Vagina (tissue), 2 donors: ENCODE measurements at regions not wholly inside any gene's neighbourhood (a gene's known extent, or its start where the extent isn't known, plus 50 kb on each side); places are given as distances from the start of the nearest gene placed in this dataset.

Source experiments
- DNase-seq, 2 donors: peaks; one replicate each; pipeline ENCODE4 v3.0.0-alpha.2; 2017; ENCODE audit errors: extremely low spot score in 2 of 2
- H3K27ac ChIP-seq: fragments of 200-600 bp; sonication (generic); one replicate; pipeline ENCODE4 v1.5.1; 2019
- H3K27me3 ChIP-seq: fragments of 200-600 bp; sonication (generic); one replicate; pipeline ENCODE4 v1.5.1; 2019
- H3K36me3 ChIP-seq, 2 donors: fragments of 200-600 bp; sonication (generic); one replicate each; pipeline ENCODE4 v1.5.1; 2017 to 2019
- H3K4me1 ChIP-seq: fragments of 200-600 bp; sonication (generic); one replicate; pipeline ENCODE4 v1.5.1; 2019
- H3K4me3 ChIP-seq, 2 donors: fragments of 200-600 bp; sonication (generic); 1 replicate in 1 of 2; 2 replicates in 1 of 2; pipeline ENCODE4 v1.5.1; 2016 to 2019
- H3K9me3 ChIP-seq: fragments of 200-600 bp; sonication (generic); one replicate; pipeline ENCODE4 v1.5.1; 2019
- POLR2A ChIP-seq, 2 donors: fragments of 450-650 bp; IDR thresholded peaks; one replicate each; pipeline ENCODE4 v1.6.1; 2017; ENCODE audit warnings: antibody characterized with exemption in 2 of 2, mild to moderate bottlenecking in 2 of 2, moderate library complexity in 2 of 2
- POLR2AphosphoS5 ChIP-seq, 2 donors: sonication (generic); formaldehyde crosslinking; IDR thresholded peaks; one replicate each; pipeline ENCODE4 v1.9.0; 2017; ENCODE audit warnings: antibody characterized with exemption in 2 of 2, mild to moderate bottlenecking in 2 of 2, low read depth in 1 of 2; ENCODE audit not compliant: insufficient read depth in 1 of 2
- intact Hi-C: fragments of 100-400 bp; cut with DNase I; formaldehyde crosslinking; loops from one replicate; pipeline ENCODE4 v1.15.1; 2023
- TF ChIP-seq, protein P1 (sequence below), 3 experiments: fragments of 450-650 bp in 2 of 3; fragments of 200-600 bp in 1 of 3; sonication (generic) in 1 of 3; IDR thresholded peaks; one replicate each; pipeline ENCODE4 v1.5.1; 2017 to 2019; ENCODE audit warnings: antibody characterized with exemption in 3 of 3, mild to moderate bottlenecking in 2 of 3, moderate library complexity in 2 of 3

DNA sequence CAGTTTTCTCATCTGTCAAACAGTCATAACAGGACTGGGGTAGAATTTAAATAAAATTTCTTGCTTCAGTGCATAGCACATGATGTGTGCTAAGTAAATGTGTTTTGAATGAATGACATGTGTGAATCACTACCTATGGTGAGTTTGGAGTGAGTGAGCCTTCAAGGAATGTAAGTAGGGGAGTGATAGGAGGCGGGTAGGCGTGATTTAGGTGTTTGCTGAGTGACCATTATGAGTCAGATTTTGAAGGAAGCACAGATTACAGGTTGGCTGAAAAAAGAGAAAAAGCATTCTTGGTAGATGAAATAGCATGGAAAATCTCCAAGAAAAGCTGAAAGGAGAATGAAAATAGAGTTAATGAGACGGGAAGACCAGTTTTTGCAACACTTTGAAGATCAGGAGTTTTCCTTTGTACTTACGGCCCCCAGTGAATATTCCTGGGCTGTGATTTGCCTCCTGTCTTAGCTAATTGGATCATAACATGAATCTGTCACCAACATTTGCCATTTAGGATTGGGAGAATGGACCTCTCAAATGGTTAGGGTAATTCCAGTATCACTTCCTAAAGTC is 136.9 kb upstream of the GATA6 start:
- no peak overlapping the region for H3K4me3 ChIP-seq
- no peak for TF ChIP-seq POLR2A (IDR thresholded peaks at IDR 0.05)
- TF ChIP-seq POLR2AphosphoS5 (IDR thresholded peaks at IDR 0.05; ENCODE audit: insufficient read depth in 1 of 2, low read depth in 1 of 2) = no peak
- TF ChIP-seq, protein P1, sequence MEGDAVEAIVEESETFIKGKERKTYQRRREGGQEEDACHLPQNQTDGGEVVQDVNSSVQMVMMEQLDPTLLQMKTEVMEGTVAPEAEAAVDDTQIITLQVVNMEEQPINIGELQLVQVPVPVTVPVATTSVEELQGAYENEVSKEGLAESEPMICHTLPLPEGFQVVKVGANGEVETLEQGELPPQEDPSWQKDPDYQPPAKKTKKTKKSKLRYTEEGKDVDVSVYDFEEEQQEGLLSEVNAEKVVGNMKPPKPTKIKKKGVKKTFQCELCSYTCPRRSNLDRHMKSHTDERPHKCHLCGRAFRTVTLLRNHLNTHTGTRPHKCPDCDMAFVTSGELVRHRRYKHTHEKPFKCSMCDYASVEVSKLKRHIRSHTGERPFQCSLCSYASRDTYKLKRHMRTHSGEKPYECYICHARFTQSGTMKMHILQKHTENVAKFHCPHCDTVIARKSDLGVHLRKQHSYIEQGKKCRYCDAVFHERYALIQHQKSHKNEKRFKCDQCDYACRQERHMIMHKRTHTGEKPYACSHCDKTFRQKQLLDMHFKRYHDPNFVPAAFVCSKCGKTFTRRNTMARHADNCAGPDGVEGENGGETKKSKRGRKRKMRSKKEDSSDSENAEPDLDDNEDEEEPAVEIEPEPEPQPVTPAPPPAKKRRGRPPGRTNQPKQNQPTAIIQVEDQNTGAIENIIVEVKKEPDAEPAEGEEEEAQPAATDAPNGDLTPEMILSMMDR (IDR thresholded peaks at IDR 0.05) = no peak
- no peak overlapping the region for H3K27ac ChIP-seq
- no peaks in the 10 kb centered on the region for H3K4me1 ChIP-seq
- H3K27me3 ChIP-seq = no peaks in the 10 kb centered on the region
- H3K9me3 ChIP-seq = no peaks in the 10 kb centered on the region
- intact Hi-C loops = no loop called here
- DNase-seq = no peak
- H3K36me3 ChIP-seq = no peaks in the 10 kb centered on the region

DNA sequence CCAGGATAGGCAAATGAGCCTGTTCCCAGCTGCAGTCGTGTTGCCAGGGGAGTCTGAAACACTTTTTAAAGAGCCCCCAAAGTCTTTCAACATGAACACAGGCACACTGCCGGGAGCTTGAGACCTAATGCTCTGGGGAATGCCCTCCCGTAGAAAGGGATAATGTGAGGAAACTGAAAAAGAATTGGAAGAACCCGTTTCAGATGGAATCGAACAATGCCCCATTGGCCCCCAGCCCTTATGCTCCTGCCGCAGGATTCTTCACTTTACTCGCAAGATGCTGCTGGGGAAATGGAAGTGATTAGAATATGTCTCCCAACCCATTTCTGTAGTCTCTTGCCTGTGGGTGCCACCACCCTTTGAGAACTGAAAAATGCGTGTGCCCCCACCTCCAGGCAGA is 136.3 kb upstream of the GATA6 start:
- no peaks in the 10 kb centered on the region for H3K27me3 ChIP-seq
- H3K36me3 ChIP-seq = no peaks in the 10 kb centered on the region
- no peaks in the 10 kb centered on the region for H3K4me1 ChIP-seq
- DNase-seq = no peak
- H3K9me3 ChIP-seq = no peaks in the 10 kb centered on the region
- TF ChIP-seq, protein P1 (IDR thresholded peaks at IDR 0.05) = no peak
- TF ChIP-seq POLR2A (IDR thresholded peaks at IDR 0.05) (no peak), POLR2AphosphoS5 (IDR thresholded peaks at IDR 0.05; ENCODE audit: insufficient read depth in 1 of 2, low read depth in 1 of 2) (no peak)
- H3K27ac ChIP-seq = no peak overlapping the region
- intact Hi-C loops = no loop called here
- no peak overlapping the region for H3K4me3 ChIP-seq

DNA sequence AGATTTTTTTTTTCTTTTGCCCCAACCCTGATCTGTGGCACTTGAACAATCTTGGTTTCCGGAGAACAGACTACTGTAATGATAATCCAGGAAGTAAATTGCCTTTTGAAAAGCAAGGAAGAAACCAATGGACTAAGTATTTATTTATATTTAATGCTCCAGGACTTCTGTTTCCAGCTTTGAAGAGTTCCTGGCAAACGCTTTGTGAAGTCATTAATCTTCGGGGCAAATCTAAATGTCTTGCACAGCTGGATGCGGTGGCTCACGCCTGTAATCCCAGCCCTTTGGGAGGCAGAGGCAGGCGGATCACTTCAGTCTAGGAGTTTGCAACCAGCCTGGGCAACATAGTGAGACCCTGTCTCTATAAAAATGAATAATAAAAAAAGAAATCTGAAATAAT is 135.1 kb upstream of the GATA6 start:
- no peaks in the 10 kb centered on the region for H3K27me3 ChIP-seq
- no peak for TF ChIP-seq POLR2A (IDR thresholded peaks at IDR 0.05)
- TF ChIP-seq, protein P1 (IDR thresholded peaks at IDR 0.05) = no peak
- TF ChIP-seq POLR2AphosphoS5 (IDR thresholded peaks at IDR 0.05; ENCODE audit: insufficient read depth in 1 of 2, low read depth in 1 of 2) = no peak
- no peaks in the 10 kb centered on the region for H3K4me1 ChIP-seq
- H3K4me3 ChIP-seq = no peak overlapping the region
- no peaks in the 10 kb centered on the region for H3K9me3 ChIP-seq
- H3K27ac ChIP-seq = no peak overlapping the region
- DNase-seq = no peak
- intact Hi-C loops = no loop called here
- H3K36me3 ChIP-seq = no peaks in the 10 kb centered on the region

DNA sequence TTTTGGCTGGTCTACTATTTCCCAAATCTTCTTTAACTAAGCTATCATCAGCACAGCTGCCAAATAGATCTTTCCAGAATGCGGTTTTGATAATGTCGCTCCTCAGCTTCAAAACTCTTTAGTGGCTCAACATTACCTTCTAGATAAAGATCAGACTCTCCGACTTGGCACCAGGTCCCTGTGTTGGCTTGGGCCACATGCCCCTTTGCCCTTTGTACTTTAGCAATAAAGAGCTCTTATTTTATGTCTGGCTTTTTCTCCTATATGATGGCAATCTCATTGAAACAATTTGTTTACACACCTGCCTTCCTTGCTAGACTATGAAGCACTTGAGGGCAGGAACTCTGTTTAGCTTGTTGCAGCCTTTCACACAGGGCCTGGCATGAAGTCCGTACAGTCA is 128.9 kb upstream of the GATA6 start:
- no peak for TF ChIP-seq POLR2A (IDR thresholded peaks at IDR 0.05)
- TF ChIP-seq POLR2AphosphoS5 (IDR thresholded peaks at IDR 0.05; ENCODE audit: insufficient read depth in 1 of 2, low read depth in 1 of 2) = no peak
- TF ChIP-seq, protein P1 (IDR thresholded peaks at IDR 0.05) = no peak
- no peaks in the 10 kb centered on the region for H3K36me3 ChIP-seq
- H3K27ac ChIP-seq = no peak overlapping the region
- intact Hi-C loops = no loop called here
- H3K9me3 ChIP-seq = no peaks in the 10 kb centered on the region
- no peak overlapping the region for H3K4me3 ChIP-seq
- no peak for DNase-seq
- no peaks in the 10 kb centered on the region for H3K27me3 ChIP-seq
- H3K4me1 ChIP-seq = no peaks in the 10 kb centered on the region

DNA sequence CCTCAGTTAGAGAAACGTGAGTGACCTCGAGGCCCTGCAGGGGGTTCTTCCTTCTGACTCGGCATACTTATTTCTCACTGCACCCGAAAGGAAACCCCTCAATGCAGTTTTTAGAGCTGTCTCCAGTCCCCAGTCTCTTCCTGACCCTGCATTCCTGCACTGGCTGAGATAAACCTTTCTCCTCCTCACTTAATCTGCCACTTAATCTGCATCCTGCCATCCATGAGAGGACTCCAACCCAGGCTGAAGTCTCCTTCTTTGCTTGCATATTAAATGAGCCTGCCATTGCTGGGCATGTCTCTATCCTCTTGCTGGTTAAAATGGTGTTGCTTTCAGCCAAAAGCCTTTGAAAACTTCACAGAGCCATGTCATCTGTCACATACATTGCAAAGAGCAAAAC is 125.6 kb upstream of the GATA6 start:
- Histone ChIP-seq H3K4me3 (no peak overlapping the region), H3K27ac (no peak overlapping the region), H3K9me3 (no peaks in the 10 kb centered on the region), H3K36me3 (no peaks in the 10 kb centered on the region), H3K27me3 (no peaks in the 10 kb centered on the region), H3K4me1 (no peaks in the 10 kb centered on the region)
- TF ChIP-seq POLR2AphosphoS5 (IDR thresholded peaks at IDR 0.05; ENCODE audit: insufficient read depth in 1 of 2, low read depth in 1 of 2) = no peak
- TF ChIP-seq, protein P1 (IDR thresholded peaks at IDR 0.05) = no peak
- intact Hi-C loops = loop anchor here (2.0 kb wide), 1 partner anchor 59 kb away; no protein-coding TSS in a partner anchor
- no peak for DNase-seq
